ENCODE measurements at regions not wholly inside any gene's neighbourhood (a gene's known extent, or its start where the extent isn't known, plus 50 kb on each side); places are given as distances from the start of the nearest gene placed in this dataset.
A peak's percentile ranks its signal among the peaks of the same experiment; 100 is the strongest.
"Not testable (repeated sequence)": the region's sequence is repeated elsewhere in the genome, so short reads cannot be mapped to it uniquely, and the experiment has no call there.

DNA sequence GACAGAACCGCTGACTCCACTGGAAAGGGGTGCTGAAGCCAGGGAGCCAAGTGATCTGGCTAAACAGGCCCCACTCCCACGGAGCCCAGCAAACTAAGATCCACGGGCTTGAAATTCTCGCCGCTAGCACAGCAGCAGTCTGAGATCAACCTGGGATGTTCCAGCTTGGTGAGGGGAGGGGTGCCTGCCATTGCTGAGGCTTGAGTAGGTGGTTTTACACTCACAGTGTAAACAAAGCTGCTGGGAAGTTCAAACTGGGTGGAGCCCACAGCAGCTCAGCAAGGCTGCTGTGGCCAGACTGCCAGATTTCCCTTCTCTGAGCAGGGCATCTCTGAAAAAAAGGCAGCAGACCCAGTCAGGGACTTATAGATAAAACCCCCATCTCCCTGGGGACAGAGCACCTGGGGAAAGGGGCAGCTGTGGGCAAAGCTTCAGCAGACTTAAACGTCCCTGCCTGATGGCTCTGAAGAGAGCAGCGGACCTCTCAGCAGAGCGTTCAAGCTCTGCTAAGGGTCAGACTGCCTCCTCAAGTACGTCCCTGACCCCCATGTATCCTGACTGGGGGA, 101.8 kb downstream of the HNRNPD start:
- DNase-seq; POLR2A ChIA-PET; ATAC-seq; H3K27ac Mint-ChIP-seq; CTCF ChIA-PET; H3K4me3 Mint-ChIP-seq; H3K36me3 Mint-ChIP-seq (ENCODE audit: low read depth); H3K9me3 Mint-ChIP-seq (ENCODE audit: insufficient read depth): not testable (repeated sequence)
- Mint-ChIP-seq H3K4me1 (ENCODE audit: low read depth) (peaks cover 18% of the 10 kb centered on the region), H3K27me3 (ENCODE audit: low read depth) (peaks cover 15% of the 10 kb centered on the region)

- no peaks in the 10 kb centered on the region for H3K9me3 Mint-ChIP-seq (ENCODE audit: insufficient read depth)
- H3K36me3 Mint-ChIP-seq (ENCODE audit: low read depth), result no peaks in the 10 kb centered on the region
- no peak overlapping the region for H3K4me3 Mint-ChIP-seq
- DNase-seq (no peak), ATAC-seq (peak; percentile 14)
- H3K4me1 Mint-ChIP-seq (ENCODE audit: low read depth), result peaks cover 14% of the 10 kb centered on the region
- H3K27me3 Mint-ChIP-seq (ENCODE audit: low read depth), result peaks cover 8% of the 10 kb centered on the region
- CTCF ChIA-PET, result interaction anchor here (0.6 to 2.3 kb wide), 20 partner anchors 10 to 873 kb away, joined by 3 to 14 read pairs (median 5); no protein-coding TSS in a partner anchor
- H3K27ac Mint-ChIP-seq, result no peak overlapping the region
- POLR2A ChIA-PET, result no interaction called here
These were observed 105.0 kb downstream of the HNRNPD start for GRCh38 chr4:82268826-82269193.

DNA sequence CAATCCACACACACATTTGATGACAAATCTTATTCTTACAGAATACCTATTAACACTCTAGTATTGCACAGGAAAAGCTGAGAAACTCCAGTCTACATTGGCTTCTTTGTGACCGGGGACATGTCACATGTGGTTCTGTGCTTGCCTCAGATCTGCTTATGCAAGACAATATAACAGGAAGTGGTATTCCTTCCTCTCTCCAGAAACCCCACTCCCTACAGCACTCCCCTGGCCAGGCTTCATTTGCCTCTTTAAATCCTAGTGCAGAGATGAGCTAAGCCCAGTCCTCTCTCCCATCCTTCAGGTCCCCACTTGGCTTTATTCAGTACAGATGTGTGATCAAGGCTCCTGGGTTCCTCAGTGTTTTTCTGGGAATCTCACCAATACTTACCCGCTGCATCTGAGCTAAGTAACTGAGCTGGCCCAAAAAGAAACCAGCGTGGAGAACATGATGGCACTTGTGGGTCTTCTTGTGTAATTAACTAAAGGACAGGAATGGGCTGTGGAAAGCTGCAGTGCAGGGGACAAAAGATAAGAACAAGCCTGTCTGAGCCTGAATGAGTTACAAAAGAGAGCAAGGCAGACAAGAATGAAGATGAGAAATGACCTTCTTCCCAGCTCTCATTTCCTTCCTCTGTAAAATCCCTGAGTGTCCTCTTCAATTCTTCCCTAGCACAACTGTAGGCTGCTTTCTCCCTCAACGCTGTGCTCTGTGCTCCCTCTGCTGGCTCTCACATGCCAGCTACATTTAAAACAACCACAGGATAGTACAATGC, 105.6 kb downstream of the HNRNPD start:
- H3K27ac Mint-ChIP-seq, result no peak overlapping the region
- H3K4me1 Mint-ChIP-seq (ENCODE audit: low read depth), result peaks cover 14% of the 10 kb centered on the region
- H3K4me3 Mint-ChIP-seq, result no peak overlapping the region
- peak; percentile 98 for ATAC-seq
- H3K27me3 Mint-ChIP-seq (ENCODE audit: low read depth), result peaks cover 6% of the 10 kb centered on the region
- DNase-seq, result peak; percentile 61
- ChIA-PET CTCF (interaction anchor here (0.6 to 2.3 kb wide), 22 partner anchors 10 to 872 kb away, joined by 3 to 14 read pairs (median 4); no protein-coding TSS in a partner anchor), POLR2A (no interaction called here)
- H3K36me3 Mint-ChIP-seq (ENCODE audit: low read depth), result no peaks in the 10 kb centered on the region
- H3K9me3 Mint-ChIP-seq (ENCODE audit: insufficient read depth), result no peaks in the 10 kb centered on the region

- DNase-seq, result no peak
- Mint-ChIP-seq H3K27me3 (ENCODE audit: low read depth) (peaks cover 1% of the 10 kb centered on the region), H3K27ac (no peak overlapping the region), H3K9me3 (ENCODE audit: insufficient read depth) (no peaks in the 10 kb centered on the region), H3K36me3 (ENCODE audit: low read depth) (no peaks in the 10 kb centered on the region), H3K4me1 (ENCODE audit: low read depth) (peaks cover 14% of the 10 kb centered on the region), H3K4me3 (no peak overlapping the region)
- no peak for ATAC-seq
- ChIA-PET CTCF (interaction anchor here (0.9 to 2.3 kb wide), 6 partner anchors 12 to 93 kb away, joined by 3 to 14 read pairs (median 7); no protein-coding TSS in a partner anchor), POLR2A (no interaction called here)
These were observed 106.3 kb downstream of the HNRNPD start for GRCh38 chr4:82267506-82267905.

DNA sequence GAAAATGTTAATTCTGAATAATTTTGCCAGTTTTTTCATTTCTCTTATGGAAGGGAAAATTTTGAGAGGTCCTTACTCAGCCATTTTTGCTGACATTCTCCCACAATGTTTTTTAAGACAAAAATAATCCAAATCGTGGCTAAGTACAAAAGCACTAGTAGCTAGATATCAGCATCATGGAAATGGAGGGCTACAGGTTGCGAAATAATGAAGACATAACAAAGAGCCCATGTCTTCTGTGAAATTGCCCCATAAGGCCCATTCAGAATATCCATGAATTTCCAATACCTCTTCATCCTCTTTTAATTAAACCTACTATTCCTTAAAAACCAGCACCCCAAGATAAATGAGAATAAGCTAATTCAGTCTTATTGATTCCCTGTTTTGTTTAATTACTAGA, 107.4 kb downstream of the HNRNPD start:
- peaks cover 14% of the 10 kb centered on the region for H3K4me1 Mint-ChIP-seq (ENCODE audit: low read depth)
- no peaks in the 10 kb centered on the region for H3K36me3 Mint-ChIP-seq (ENCODE audit: low read depth)
- DNase-seq (no peak), ATAC-seq (no peak)
- ChIA-PET CTCF (interaction anchor here (1.0 to 1.6 kb wide), 4 partner anchors 14 to 94 kb away, joined by 3 to 6 read pairs (median 4); no protein-coding TSS in a partner anchor), POLR2A (interaction anchor here (0.6 kb wide), 1 partner anchor 27 kb away, joined by 3 read pairs; no protein-coding TSS in a partner anchor)
- H3K4me3 Mint-ChIP-seq, result no peak overlapping the region
- peaks cover 3% of the 10 kb centered on the region for H3K27me3 Mint-ChIP-seq (ENCODE audit: low read depth)
- no peaks in the 10 kb centered on the region for H3K9me3 Mint-ChIP-seq (ENCODE audit: insufficient read depth)
- H3K27ac Mint-ChIP-seq, result no peak overlapping the region

GRCh38 chr4:82261084-82261483, 112.7 kb downstream of the HNRNPD start:
- ATAC-seq, result no peak
- Mint-ChIP-seq H3K27me3 (ENCODE audit: low read depth) (peaks cover 7% of the 10 kb centered on the region), H3K27ac (no peak overlapping the region), H3K4me1 (ENCODE audit: low read depth) (no peaks in the 10 kb centered on the region), H3K36me3 (ENCODE audit: low read depth) (no peaks in the 10 kb centered on the region), H3K9me3 (ENCODE audit: insufficient read depth) (no peaks in the 10 kb centered on the region), H3K4me3 (no peak overlapping the region)
- DNase-seq, result no peak
- ChIA-PET CTCF (interaction anchor here (0.7 kb wide), 1 partner anchor 310 kb away, joined by 3 read pairs; no protein-coding TSS in a partner anchor), POLR2A (no interaction called here)

GRCh38 chr4:82260632-82261031, 113.2 kb downstream of the HNRNPD start:
- ATAC-seq (no peak), DNase-seq (no peak)
- Mint-ChIP-seq H3K36me3 (ENCODE audit: low read depth) (no peaks in the 10 kb centered on the region), H3K27me3 (ENCODE audit: low read depth) (peaks cover 7% of the 10 kb centered on the region), H3K4me1 (ENCODE audit: low read depth) (no peaks in the 10 kb centered on the region), H3K27ac (no peak overlapping the region), H3K4me3 (no peak overlapping the region), H3K9me3 (ENCODE audit: insufficient read depth) (no peaks in the 10 kb centered on the region)
- ChIA-PET POLR2A (no interaction called here), CTCF (interaction anchor here (0.7 kb wide), 1 partner anchor 309 kb away, joined by 3 read pairs; no protein-coding TSS in a partner anchor)

- no peak for ATAC-seq
- H3K27ac Mint-ChIP-seq, result no peak overlapping the region
- no peak for DNase-seq
- CTCF ChIA-PET, result interaction anchor here (1.5 kb wide), 1 partner anchor 11 kb away, joined by 6 read pairs; no protein-coding TSS in a partner anchor
- POLR2A ChIA-PET, result no interaction called here
- no peak overlapping the region for H3K4me3 Mint-ChIP-seq
- H3K4me1 Mint-ChIP-seq (ENCODE audit: low read depth), result no peaks in the 10 kb centered on the region
- H3K27me3 Mint-ChIP-seq (ENCODE audit: low read depth), result peaks cover 4% of the 10 kb centered on the region
- no peaks in the 10 kb centered on the region for H3K36me3 Mint-ChIP-seq (ENCODE audit: low read depth)
- no peaks in the 10 kb centered on the region for H3K9me3 Mint-ChIP-seq (ENCODE audit: insufficient read depth)
These were observed 117.1 kb downstream of the HNRNPD start for GRCh38 chr4:82256718-82257117.

DNA sequence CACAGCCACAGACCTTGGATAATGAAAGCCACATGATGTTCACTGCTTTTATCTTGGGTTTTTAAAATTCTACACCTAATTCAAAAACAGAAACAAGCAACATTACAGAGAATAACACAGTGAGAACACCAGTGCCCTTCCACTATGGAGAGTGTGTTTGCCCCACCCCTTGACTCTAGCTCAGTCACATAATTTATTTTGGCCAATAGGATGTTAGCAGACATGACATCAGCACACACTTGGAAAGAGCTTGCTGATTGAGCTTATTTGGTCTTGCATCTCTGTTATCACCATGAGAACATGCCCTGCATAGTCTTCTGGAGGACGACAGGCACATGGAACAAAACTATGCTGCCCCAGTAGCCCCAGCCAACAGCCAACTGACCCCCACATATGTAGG, 118.1 kb downstream of the HNRNPD start:
- Mint-ChIP-seq H3K9me3 (ENCODE audit: insufficient read depth) (no peaks in the 10 kb centered on the region), H3K4me1 (ENCODE audit: low read depth) (no peaks in the 10 kb centered on the region), H3K4me3 (no peak overlapping the region), H3K36me3 (ENCODE audit: low read depth) (no peaks in the 10 kb centered on the region), H3K27me3 (ENCODE audit: low read depth) (peaks cover 4% of the 10 kb centered on the region), H3K27ac (no peak overlapping the region)
- ATAC-seq (no peak), DNase-seq (no peak)
- POLR2A ChIA-PET, result no interaction called here
- CTCF ChIA-PET, result interaction anchor here (1.5 kb wide), 1 partner anchor 12 kb away, joined by 6 read pairs; no protein-coding TSS in a partner anchor

GRCh38 chr4:82248903-82249632, 124.7 kb downstream of the HNRNPD start:
- ChIA-PET POLR2A (no interaction called here), CTCF (no interaction called here)
- ATAC-seq (no peak), DNase-seq (no peak)
- H3K36me3 Mint-ChIP-seq (ENCODE audit: low read depth), result no peaks in the 10 kb centered on the region
- no peaks in the 10 kb centered on the region for H3K4me1 Mint-ChIP-seq (ENCODE audit: low read depth)
- no peak overlapping the region for H3K4me3 Mint-ChIP-seq
- H3K27me3 Mint-ChIP-seq (ENCODE audit: low read depth), result peaks cover 2% of the 10 kb centered on the region
- H3K27ac Mint-ChIP-seq, result no peak overlapping the region
- no peaks in the 10 kb centered on the region for H3K9me3 Mint-ChIP-seq (ENCODE audit: insufficient read depth)

DNA sequence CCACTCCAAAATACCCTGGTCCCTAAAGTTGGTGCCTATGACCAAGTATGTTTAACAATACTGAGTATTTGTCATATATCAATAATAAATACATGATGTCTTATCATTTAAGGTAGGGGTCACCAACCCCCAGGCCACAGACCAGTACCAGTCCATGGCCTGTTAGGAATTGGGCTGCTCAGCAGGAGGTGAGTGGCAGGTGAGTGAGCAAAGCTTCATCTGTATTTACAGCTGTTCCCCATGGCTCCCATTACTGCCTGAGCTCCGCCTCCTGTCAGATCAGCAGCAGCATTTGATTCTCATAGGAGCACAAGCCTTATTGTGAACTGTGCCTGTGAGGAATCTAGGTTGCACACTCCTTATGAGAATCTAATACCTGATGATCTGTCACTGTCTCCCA, 126.2 kb downstream of the HNRNPD start:
- Mint-ChIP-seq H3K4me3 (no peak overlapping the region), H3K4me1 (ENCODE audit: low read depth) (no peaks in the 10 kb centered on the region), H3K27ac (no peak overlapping the region), H3K9me3 (ENCODE audit: insufficient read depth) (no peaks in the 10 kb centered on the region), H3K27me3 (ENCODE audit: low read depth) (peaks cover 2% of the 10 kb centered on the region), H3K36me3 (ENCODE audit: low read depth) (no peaks in the 10 kb centered on the region)
- ChIA-PET CTCF (interaction anchor here (1.4 kb wide), 1 partner anchor 21 kb away, joined by 3 read pairs; no protein-coding TSS in a partner anchor), POLR2A (no interaction called here)
- no peak for DNase-seq
- no peak for ATAC-seq

- ATAC-seq (no peak), DNase-seq (no peak)
- Mint-ChIP-seq H3K27ac (no peak overlapping the region), H3K4me1 (ENCODE audit: low read depth) (no peaks in the 10 kb centered on the region), H3K27me3 (ENCODE audit: low read depth) (peaks cover 4% of the 10 kb centered on the region), H3K4me3 (no peak overlapping the region), H3K9me3 (ENCODE audit: insufficient read depth) (no peaks in the 10 kb centered on the region), H3K36me3 (ENCODE audit: low read depth) (no peaks in the 10 kb centered on the region)
- CTCF ChIA-PET, result interaction anchor here (1.4 kb wide), 1 partner anchor 22 kb away, joined by 3 read pairs; no protein-coding TSS in a partner anchor
- POLR2A ChIA-PET, result no interaction called here
These were observed 126.6 kb downstream of the HNRNPD start for GRCh38 chr4:82247171-82247570.

Measured in activated CD8-positive, alpha-beta T cell treated with anti-CD3 and anti-CD28 coated beads, Interleukin-2, amount 10 ng/mL, durations not matched to agents 7 days and 5 days (primary cell).